Liver (tissue), 3 donors: ENCODE measurements at regions not wholly inside any gene's neighbourhood (a gene's known extent, or its start where the extent isn't known, plus 50 kb on each side); places are given as distances from the start of the nearest gene placed in this dataset.

ENCODE experiments used
- CTCF ChIP-seq: fragments of 150-350 bp; IDR thresholded peaks from 2 replicates; pipeline ENCODE4 v1.5.1; 2017; ENCODE audit warnings: improper control_type of control experiment, low read depth, low read length; ENCODE audit not compliant: missing input control
- GABPA ChIP-seq, 2 donors: IDR thresholded peaks in 1 of 2; conservative IDR thresholded peaks in 1 of 2; 2 replicates each; pipeline ENCODE4 v1.6.1; 2016; ENCODE audit warnings: antibody characterized with exemption in 2 of 2, mild to moderate bottlenecking in 1 of 2, moderate library complexity in 1 of 2
- JUND ChIP-seq, 2 donors: IDR thresholded peaks; 2 replicates each; pipeline ENCODE4 v1.6.1; 2016; ENCODE audit warnings: antibody characterized with exemption in 2 of 2
- donor health status: healthy.
- donor health status: healthy.

- TF ChIP-seq CTCF, result no peak
- TF ChIP-seq GABPA (IDR thresholded peaks at IDR 0.05 in 1 of 2, conservative IDR thresholded peaks at IDR 0.05 in 1 of 2), result no peak
- TF ChIP-seq JUND (IDR thresholded peaks at IDR 0.05), result no peak
Observed at GRCh38 chr9:11128156-11128555, 515.4 kb upstream of the PTPRD start.
